ENCODE measurements at regions not wholly inside any gene's neighbourhood (a gene's known extent, or its start where the extent isn't known, plus 50 kb on each side); places are given as distances from the start of the nearest gene placed in this dataset.

GRCh38 chr10:130777507-130778165 lies 533.9 kb downstream of the TCERG1L start:
- TF ChIP-seq EZH2 (IDR thresholded peaks at IDR 0.05; ENCODE audit: insufficient read depth, poor library complexity, severe bottlenecking) (no peak), EZH2phosphoT487 (IDR thresholded peaks at IDR 0.05; ENCODE audit: insufficient read depth, low read depth) (no peak)

Measured in GM23248 (cell line).